GM19468 (cell line): ENCODE measurements at regions not wholly inside any gene's neighbourhood (a gene's known extent, or its start where the extent isn't known, plus 50 kb on each side); places are given as distances from the start of the nearest gene placed in this dataset.
"Not testable (repeated sequence)": the region's sequence is repeated elsewhere in the genome, so short reads cannot be mapped to it uniquely, and the experiment has no call there.

Source experiments
- ATAC-seq: cut with Tn5 transposase; IDR thresholded peaks from one replicate; pipeline ENCODE4 v1.9.1; 2021; ENCODE audit warnings: mild to moderate bottlenecking, moderate library complexity, moderate number of reproducible peaks; ENCODE audit not compliant: unreplicated experiment; ENCODE audit errors: extremely low read depth

- no peak for ATAC-seq
These were observed 50.6 kb upstream of the FER start for GRCh38 chr5:108696951-108697715.

DNA sequence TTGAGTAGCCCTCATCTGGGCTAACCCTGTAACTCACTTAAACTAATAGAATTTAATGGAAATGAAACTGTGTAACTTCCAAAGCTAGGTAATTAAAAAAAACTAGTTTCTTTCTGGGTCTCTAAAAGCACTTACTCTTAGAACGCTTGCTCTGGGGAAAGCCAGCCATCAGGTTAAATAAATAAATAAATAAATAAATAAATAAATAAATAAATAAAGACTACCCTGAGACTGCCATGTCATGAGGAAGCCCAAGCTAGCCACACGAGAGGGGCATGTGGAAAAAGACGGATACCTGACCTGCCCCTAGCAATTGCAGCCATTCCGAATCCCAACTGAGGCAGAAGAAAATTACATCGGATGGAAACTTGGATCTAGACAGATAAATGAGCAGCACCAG, 51.3 kb upstream of the FER start:
- ATAC-seq, result no peak

- ATAC-seq, result no peak
These were observed 59.2 kb upstream of the FER start for GRCh38 chr5:108688485-108688884.

DNA sequence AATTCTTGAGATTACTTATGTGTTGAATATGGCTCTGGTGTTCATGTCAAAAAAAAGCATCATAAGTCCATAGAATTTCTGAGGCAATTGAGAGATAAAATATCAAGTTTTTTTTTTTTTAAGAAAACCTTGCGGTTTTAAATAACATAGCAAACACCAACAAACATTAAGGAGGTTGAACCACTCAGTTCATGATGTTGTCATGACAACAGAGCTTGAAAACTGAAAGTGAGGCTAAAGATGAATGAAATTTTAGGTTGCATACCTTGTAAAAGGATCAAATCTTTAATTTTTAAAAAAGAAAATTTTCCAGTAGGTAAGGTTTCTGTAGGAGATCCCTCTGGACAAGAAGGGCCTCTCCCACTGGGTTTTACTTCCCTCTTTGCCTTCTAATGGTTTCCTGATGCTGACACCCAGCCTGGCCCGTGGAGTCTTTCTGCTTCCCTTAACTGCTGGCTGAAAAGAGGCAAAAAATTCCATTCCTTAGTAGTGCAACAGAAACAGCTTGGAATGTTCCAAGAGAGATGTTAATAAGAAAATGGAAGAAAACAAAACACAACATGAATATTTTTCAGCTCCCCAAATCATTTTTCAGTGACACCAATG, 60.0 kb upstream of the FER start:
- ATAC-seq, result no peak

DNA sequence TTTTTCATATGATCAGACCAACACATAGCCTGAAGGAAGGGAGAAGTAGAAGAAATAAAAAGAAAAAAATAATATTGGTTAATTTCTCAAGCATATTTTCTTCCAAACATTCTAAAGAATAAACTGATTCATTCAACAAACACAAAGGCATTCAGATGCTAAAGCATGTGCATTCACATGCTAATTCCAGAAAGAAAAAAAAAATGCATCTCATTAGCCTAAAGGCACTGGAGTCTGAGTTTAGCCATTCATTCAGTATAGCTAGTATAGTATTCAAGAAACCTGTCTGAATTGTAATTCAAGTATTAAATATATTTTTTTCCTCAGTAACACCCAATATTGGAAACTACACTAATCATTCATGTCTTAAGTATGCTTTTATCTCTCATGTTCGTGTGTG, 61.0 kb upstream of the FER start:
- ATAC-seq, result no peak

DNA sequence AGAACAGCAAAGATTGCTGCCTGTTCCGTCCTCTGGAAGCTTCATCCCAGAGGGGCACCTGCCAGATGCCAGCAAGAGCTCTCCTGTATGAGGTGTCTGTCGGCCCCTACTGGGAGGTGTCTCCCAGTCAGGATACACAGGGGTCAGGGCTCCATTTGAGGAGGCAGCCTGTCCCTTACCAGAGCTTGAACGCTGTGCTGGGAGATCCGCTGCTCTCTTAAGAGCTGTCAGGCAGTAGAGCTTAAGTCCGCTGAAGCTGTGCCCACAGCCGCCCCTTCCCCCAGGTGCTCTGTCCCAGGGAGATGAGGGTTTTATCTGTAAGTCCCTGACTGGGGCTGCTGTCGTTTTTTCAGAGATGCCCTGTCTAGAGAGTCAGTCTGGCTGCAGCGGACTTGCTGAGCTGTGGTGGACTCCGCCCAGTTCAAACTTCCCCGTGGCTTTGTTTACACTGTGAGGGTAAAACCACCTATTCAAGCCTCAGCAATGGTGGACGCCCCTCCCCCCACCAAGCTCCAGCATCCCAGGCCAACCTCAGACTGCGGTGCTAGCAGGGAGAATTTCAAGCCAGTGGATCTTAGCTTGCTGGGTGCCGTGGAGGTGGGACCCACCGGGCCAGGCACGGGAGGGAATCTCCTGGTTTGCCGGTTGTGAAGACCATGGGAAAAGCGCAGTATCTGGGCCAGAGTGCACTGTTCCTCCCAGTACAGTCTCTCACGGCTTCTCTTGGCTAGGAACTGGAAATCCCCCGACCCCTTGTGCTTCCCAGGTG, 62.1 kb upstream of the FER start:
- ATAC-seq, result not testable (repeated sequence)

DNA sequence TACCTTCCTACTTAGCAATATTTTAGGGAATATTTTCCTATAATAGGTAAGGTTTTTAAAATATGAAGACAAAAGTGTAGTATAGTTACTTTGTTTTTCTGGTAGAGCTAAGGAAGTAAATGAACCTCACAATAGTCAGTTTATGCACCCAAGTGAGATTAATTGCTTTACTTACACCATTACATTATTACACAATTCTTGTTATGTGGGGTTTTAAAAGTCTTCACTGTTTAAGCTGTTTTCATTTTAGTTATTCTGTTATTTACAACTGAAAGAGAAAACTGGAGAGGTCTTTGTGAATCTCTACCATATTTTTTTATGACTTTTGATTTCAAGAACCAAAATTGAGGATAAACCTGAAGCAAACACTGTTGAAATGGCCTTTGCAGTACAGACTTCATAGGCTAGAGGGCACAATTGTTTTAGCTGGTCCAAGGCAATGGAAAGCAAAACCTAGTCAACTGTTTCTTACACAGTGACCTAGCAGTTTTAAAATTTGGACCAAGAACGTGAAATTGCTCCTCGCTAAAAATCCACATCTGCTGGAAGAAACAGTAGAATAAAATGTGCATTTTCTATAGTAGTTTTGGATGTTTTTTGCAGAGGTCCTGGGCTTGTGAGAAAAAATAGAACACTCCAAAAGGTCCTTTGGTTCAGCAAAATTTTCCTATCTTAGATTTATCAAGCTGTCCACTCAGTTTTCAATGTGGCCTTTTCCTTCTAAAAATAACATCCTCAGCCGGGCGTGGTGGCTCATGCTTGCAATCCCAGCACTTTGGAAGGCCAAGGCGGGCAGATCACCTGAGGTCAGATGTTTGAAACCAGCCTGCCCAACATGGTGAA, 66.4 kb upstream of the FER start:
- ATAC-seq, result peak; percentile 79

DNA sequence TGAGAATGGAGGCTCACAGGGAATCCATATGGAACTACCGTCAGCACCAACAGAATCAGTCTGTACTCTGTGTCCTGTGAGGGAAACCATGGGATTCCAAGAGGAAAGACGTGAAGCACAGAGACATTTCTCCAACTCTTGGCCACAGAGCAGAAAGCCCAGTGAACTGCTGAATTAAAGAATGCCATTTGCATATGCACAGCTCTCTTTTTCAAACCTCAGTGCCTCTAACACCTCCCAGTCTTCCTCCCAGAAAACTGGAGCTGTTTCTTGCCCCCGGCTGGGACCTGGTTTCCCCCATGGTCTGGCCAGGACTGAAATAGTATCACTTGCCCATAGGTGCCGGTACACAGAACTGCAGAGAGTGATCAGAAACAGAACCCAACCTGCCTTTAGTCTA, 69.6 kb upstream of the FER start:
- no peak for ATAC-seq

DNA sequence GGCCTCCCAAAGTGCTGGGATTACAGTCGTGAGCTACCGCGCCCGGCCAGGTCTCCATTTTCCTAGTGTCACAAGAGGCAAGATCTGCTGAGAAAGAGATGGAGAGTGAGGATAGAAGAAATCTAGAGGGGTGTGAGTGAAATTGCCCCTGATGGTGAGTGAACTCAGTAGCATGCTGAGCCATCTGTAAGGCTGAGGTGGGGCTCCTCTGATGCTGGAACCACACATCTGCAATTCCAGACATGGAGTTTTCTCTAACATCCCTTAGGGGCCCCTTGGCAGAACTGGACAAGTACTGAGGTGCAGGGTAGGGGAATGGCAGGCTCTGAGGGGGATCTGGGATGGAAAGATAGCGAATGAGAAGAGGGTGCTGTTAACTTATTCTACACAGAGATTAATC, 72.0 kb upstream of the FER start:
- ATAC-seq, result no peak

DNA sequence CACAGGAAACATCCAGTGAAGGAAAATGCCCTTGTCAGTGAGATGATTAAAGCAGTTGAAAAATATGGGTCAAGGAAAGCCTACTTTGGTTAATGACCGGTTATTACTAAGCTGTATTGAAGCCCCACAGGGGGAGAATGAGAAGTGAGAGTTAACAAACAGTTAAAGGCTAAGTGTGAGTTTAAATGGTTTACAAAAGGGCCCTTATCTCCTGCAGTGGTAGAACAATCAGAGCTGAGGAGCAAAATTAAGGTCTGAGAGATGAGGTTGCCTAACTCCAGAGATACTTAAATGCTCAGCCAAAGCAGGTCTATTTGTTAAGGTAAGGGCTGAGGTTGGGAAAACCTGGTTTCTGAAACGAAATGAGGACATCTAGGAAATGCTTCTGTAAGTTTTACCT, 75.1 kb upstream of the FER start:
- no peak for ATAC-seq

DNA sequence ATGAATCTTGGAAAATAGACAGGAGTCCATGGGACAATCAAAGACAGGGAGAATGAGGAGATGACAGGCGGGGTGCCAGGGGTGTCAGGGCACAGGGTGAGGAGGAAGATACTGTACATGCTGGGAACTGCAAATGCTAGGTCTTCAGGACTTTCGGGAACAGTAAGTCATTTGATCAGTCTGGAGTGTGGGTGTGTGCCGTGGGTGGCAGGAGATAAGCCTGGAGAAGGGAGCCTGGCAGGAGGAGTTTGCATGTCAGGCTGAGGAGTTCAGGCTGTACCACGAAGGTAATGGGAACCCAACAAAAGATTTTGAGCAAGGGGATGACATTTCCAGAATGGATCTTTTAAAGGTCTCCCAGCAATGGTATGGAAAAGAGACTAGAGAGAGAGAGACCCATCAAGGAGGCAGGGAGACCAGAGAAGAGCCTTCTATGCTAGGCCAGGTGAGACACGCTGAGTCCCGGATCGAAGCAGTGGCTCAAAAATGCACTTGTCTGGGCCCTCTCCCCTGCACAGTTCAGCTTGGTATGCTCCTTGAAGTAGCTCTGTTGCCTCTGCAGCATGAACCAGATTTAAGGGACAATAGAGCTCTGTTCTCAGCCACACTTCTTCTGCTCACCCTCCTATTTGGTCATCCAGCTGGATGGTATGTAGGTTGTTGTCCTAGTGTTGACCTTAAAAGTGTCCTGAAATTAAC, 77.0 kb upstream of the FER start:
- ATAC-seq, result no peak

GRCh38 chr5:108669462-108669861, 78.2 kb upstream of the FER start:
- ATAC-seq, result no peak

- no peak for ATAC-seq
These were observed 86.0 kb upstream of the FER start for GRCh38 chr5:108661590-108662219.

GRCh38 chr5:108661024-108661423, 86.7 kb upstream of the FER start:
- no peak for ATAC-seq

- no peak for ATAC-seq
These were observed 87.4 kb upstream of the FER start for GRCh38 chr5:108660291-108660690.

DNA sequence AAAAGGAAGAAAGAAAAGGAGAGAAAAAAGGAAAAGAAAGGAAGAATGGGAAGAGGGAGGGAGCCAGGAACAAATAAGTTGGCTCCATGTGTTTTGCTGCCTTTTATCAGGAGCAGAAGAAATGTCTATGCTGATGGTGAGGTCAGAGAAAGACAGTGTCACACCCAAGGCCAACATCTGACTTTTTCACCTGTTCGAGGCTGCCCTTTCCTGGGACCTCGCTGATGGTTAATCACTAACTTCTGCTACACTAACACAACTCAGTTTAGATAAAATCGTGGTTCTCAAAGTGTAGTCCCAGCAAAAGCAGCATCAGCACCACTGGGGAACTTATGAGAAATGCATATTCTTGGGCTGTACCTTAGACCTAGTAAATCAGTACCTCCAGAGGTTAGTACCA, 88.2 kb upstream of the FER start:
- no peak for ATAC-seq

DNA sequence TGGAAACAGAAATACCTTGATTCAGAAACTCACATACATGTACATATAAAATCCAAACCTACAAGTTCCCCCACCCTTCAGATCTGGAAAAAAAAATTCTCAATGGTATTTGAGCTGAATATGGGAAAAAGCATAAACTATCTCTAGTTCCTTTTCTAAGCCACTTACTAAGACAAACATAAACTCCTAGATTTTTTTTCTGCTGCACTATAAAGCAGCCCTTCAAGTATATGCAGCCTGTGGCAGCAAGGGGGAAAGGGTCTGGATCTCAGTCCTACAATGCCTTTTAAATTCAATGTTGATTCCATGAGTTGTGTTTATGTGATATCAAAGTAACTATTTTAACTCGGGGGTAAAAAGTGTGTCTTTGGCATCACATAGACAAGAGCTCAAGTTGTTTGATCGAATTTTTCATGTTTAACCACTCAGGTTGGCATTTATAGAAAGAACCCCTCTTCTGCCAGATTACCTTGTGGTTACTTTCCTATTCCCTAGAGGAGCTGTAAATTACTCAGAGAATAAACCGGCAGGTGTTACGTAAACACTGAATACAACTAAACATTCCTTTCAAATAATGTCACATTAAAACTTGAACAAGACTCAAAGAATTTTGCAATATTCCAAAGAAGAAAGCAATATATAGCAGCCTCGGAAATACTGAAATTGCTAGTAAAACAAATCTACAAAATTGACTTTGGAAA, 91.8 kb upstream of the FER start:
- ATAC-seq, result no peak

- no peak for ATAC-seq
These were observed 93.6 kb upstream of the FER start for GRCh38 chr5:108654051-108654450.

GRCh38 chr5:108653201-108653600, 94.5 kb upstream of the FER start:
- ATAC-seq, result no peak
